Transverse colon (tissue), 3 donors: ENCODE measurements at regions not wholly inside any gene's neighbourhood (a gene's known extent, or its start where the extent isn't known, plus 50 kb on each side); places are given as distances from the start of the nearest gene placed in this dataset.

Source experiments
- CTCF ChIP-seq, 5 experiments: fragments of 200-600 bp in 3 of 5; fragments of 450-650 bp in 2 of 5; sonication (generic) in 3 of 5; IDR thresholded peaks; 1 replicate in 2 of 5; 2 replicates in 3 of 5; pipeline ENCODE4 v1.5.1; 2016 to 2017; ENCODE audit warnings: antibody characterized with exemption in 5 of 5, inconsistent platforms in 3 of 5, mild to moderate bottlenecking in 2 of 5, moderate library complexity in 1 of 5
- EP300 ChIP-seq: sonication (generic); formaldehyde crosslinking; IDR thresholded peaks from one replicate; pipeline ENCODE4 v1.6.1; 2017; ENCODE audit warnings: antibody characterized with exemption, low read depth
- POLR2A ChIP-seq: fragments of 450-650 bp; IDR thresholded peaks from one replicate; pipeline ENCODE4 v1.6.1; 2016; ENCODE audit warnings: antibody characterized with exemption, mild to moderate bottlenecking, moderate library complexity

- TF ChIP-seq CTCF (IDR thresholded peaks at IDR 0.05), result peak; percentile 52 to 64 (median 58)
- no peak for TF ChIP-seq EP300
- TF ChIP-seq POLR2A, result no peak
Measured at GRCh38 chr1:163528710-163529348, 207.1 kb downstream of the NUF2 start.
